ENCODE measurements at regions not wholly inside any gene's neighbourhood (a gene's known extent, or its start where the extent isn't known, plus 50 kb on each side); places are given as distances from the start of the nearest gene placed in this dataset.

DNA sequence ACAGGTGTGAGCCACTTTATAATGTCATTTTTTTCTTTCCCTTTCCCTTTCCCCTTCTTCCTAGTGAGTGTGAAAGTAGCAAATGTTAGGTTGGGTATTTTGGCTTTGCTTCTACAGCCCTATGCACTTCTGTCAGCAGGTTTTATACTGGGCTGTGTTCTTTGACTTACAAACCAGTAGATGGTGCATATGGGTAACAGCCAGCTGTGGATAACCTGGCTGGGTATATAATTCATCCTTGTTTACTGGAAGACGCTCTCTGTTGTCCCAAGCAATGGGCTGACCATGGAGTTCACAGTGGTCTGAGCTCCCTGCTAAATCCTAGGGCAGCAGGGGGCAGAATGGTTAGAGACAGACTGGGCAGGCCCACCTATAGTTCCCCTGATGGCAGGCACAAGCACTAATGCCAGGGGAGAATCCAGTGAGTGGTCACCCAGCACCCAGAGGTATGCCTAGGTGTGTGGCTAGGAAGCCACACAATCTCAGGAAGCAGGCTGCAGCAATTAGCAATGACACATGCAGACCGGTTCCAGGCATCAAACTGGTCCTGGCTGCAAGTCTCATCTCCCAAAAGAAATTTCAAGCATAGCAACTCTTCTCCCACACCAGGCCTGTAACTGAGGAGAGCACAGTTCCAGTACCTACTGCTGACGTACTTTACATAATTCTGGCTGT is 592.7 kb upstream of the MAN1A1 start:
- Histone ChIP-seq H2AFZ (ENCODE audit: low read depth, low read length) (no peak overlapping the region), H3K27me3 (ENCODE audit: insufficient read depth, low read depth, low read length) (no peaks in the 10 kb centered on the region), H4K20me1 (ENCODE audit: insufficient read depth) (no peaks in the 10 kb centered on the region), H3K9me2 (ENCODE audit: insufficient read depth, low read length) (no peaks in the 10 kb centered on the region), H3K4me3 (ENCODE audit: low read length) (no peak overlapping the region), H3K27ac (ENCODE audit: low read length) (no peak overlapping the region), H3K9me3 (ENCODE audit: low read length) (no peaks in the 10 kb centered on the region), H3K79me2 (replicated peaks; ENCODE audit: insufficient read depth, low read length) (no peaks in the 10 kb centered on the region), H3K9ac (ENCODE audit: low read length) (no peak overlapping the region), H3F3A (ENCODE audit: insufficient read depth, low read length, poor library complexity, severe bottlenecking) (no peaks in the 10 kb centered on the region), H3K36me3 (ENCODE audit: insufficient read depth, low read length) (no peaks in the 10 kb centered on the region), H3K4me2 (ENCODE audit: low read length) (no peak overlapping the region)
- TF ChIP-seq RAD21 (conservative IDR thresholded peaks at IDR 0.05), result no peak
- TF ChIP-seq REST (IDR thresholded peaks at IDR 0.05; ENCODE audit: borderline replicate concordance), result no peak
- no peak for TF ChIP-seq CTCF (IDR thresholded peaks at IDR 0.05; ENCODE audit: poor library complexity, severe bottlenecking)
- TF ChIP-seq EZH2 (IDR thresholded peaks at IDR 0.05; ENCODE audit: borderline replicate concordance, insufficient read depth, low read length, poor library complexity, severe bottlenecking), result no peak

DNA sequence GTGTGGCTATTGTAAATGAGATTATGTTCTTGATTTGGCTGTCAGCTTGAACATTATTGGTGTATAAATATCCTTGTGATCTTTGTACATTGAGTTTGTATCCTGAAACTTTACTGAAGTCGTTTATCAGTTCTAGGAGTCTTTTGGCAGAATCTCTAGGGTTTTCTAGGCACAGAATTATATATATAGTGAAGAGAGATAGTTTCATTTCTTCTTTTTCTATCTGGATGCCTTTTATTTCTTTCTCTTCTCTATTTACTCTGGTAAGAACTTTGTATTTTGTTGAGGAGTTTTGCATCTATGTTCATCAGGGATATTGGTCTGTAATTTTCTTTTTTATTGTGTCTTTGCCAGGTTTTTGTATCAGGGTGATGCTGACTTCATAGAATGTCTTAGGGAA is 589.2 kb upstream of the MAN1A1 start:
- no peaks in the 10 kb centered on the region for H4K20me1 ChIP-seq (ENCODE audit: insufficient read depth)
- H3F3A ChIP-seq (ENCODE audit: insufficient read depth, low read length, poor library complexity, severe bottlenecking), result no peaks in the 10 kb centered on the region
- H3K4me2 ChIP-seq (ENCODE audit: low read length), result no peak overlapping the region
- H3K9ac ChIP-seq (ENCODE audit: low read length), result no peak overlapping the region
- no peaks in the 10 kb centered on the region for H3K79me2 ChIP-seq (replicated peaks; ENCODE audit: insufficient read depth, low read length)
- no peaks in the 10 kb centered on the region for H3K27me3 ChIP-seq (ENCODE audit: insufficient read depth, low read depth, low read length)
- H3K9me3 ChIP-seq (ENCODE audit: low read length), result no peaks in the 10 kb centered on the region
- H2AFZ ChIP-seq (ENCODE audit: low read depth, low read length), result no peak overlapping the region
- no peaks in the 10 kb centered on the region for H3K9me2 ChIP-seq (ENCODE audit: insufficient read depth, low read length)
- no peak overlapping the region for H3K27ac ChIP-seq (ENCODE audit: low read length)
- no peaks in the 10 kb centered on the region for H3K36me3 ChIP-seq (ENCODE audit: insufficient read depth, low read length)
- TF ChIP-seq CTCF (IDR thresholded peaks at IDR 0.05; ENCODE audit: poor library complexity, severe bottlenecking) (no peak), REST (IDR thresholded peaks at IDR 0.05; ENCODE audit: borderline replicate concordance) (no peak), SMC3 (conservative IDR thresholded peaks at IDR 0.05; ENCODE audit: poor library complexity) (no peak), RAD21 (conservative IDR thresholded peaks at IDR 0.05) (no peak), EP300 (conservative IDR thresholded peaks at IDR 0.05; ENCODE audit: poor library complexity, severe bottlenecking) (no peak), POLR2AphosphoS5 (IDR thresholded peaks at IDR 0.05) (no peak), MXI1 (conservative IDR thresholded peaks at IDR 0.05; ENCODE audit: poor library complexity, severe bottlenecking) (no peak), TAF1 (IDR thresholded peaks at IDR 0.05; ENCODE audit: low read depth) (no peak), EZH2 (IDR thresholded peaks at IDR 0.05; ENCODE audit: borderline replicate concordance, insufficient read depth, low read length, poor library complexity, severe bottlenecking) (no peak)
- no peak overlapping the region for H3K4me3 ChIP-seq (ENCODE audit: low read length)

All from neural cell (in vitro differentiated cells).